ENCODE measurements at regions not wholly inside any gene's neighbourhood (a gene's known extent, or its start where the extent isn't known, plus 50 kb on each side); places are given as distances from the start of the nearest gene placed in this dataset.

GRCh38 chr20:39777610-39778009, 815.5 kb downstream of the DHX35 start:
- TF ChIP-seq CTCF (conservative IDR thresholded peaks at IDR 0.05; ENCODE audit: low read depth in 2 of 2) (no peak), REST (IDR thresholded peaks at IDR 0.05; ENCODE audit: unreplicated experiment) (no peak), EZH2phosphoT487 (IDR thresholded peaks at IDR 0.05; ENCODE audit: unreplicated experiment) (no peak), POLR2AphosphoS5 (IDR thresholded peaks at IDR 0.05; ENCODE audit: low read depth) (no peak), EZH2 (IDR thresholded peaks at IDR 0.05; ENCODE audit: low read depth, unreplicated experiment) (no peak), ZNF114 (CRISPR knock-in tag; IDR thresholded peaks at IDR 0.05) (no peak), CREB1 (CRISPR knock-in tag; IDR thresholded peaks at IDR 0.05; ENCODE audit: low read depth) (no peak), STAT1 (IDR thresholded peaks at IDR 0.05; ENCODE audit: unreplicated experiment) (no peak), JUNB (IDR thresholded peaks at IDR 0.05; ENCODE audit: unreplicated experiment) (no peak), NANOG (IDR thresholded peaks at IDR 0.05; ENCODE audit: borderline replicate concordance) (no peak), ZNF331 (CRISPR knock-in tag; IDR thresholded peaks at IDR 0.05; ENCODE audit: low read depth) (no peak)
- TF ChIP-seq, protein P1, sequence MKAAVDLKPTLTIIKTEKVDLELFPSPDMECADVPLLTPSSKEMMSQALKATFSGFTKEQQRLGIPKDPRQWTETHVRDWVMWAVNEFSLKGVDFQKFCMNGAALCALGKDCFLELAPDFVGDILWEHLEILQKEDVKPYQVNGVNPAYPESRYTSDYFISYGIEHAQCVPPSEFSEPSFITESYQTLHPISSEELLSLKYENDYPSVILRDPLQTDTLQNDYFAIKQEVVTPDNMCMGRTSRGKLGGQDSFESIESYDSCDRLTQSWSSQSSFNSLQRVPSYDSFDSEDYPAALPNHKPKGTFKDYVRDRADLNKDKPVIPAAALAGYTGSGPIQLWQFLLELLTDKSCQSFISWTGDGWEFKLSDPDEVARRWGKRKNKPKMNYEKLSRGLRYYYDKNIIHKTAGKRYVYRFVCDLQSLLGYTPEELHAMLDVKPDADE (IDR thresholded peaks at IDR 0.05) = no peak
